Psoas muscle (tissue), 7 donors: ENCODE measurements at regions not wholly inside any gene's neighbourhood (a gene's known extent, or its start where the extent isn't known, plus 50 kb on each side); places are given as distances from the start of the nearest gene placed in this dataset.

Source experiments
- ATAC-seq, 4 donors: fragments of 200-7000 bp; cut with Tn5 transposase; one replicate each; pipeline ENCODE4 v1.9.1; 2020; ENCODE audit warnings: moderate library complexity in 3 of 4, mild to moderate bottlenecking in 2 of 4
- DNase-seq, 2 donors: peaks; one replicate each; pipeline ENCODE4 v3.0.0-alpha.2; 2020
- H3K27ac ChIP-seq: fragments of 200-600 bp; one replicate; pipeline ENCODE4 v1.8.0; 2022
- H3K27me3 ChIP-seq, 3 donors: fragments of 200-600 bp in 1 of 3; one replicate each; pipeline versions ENCODE4 v1.6.1 to v1.8.0; 2013 to 2022; ENCODE audit warnings: low read length in 2 of 3, mild to moderate bottlenecking in 2 of 3, moderate library complexity in 1 of 3; ENCODE audit not compliant: insufficient read depth in 3 of 3
- H3K36me3 ChIP-seq, 2 donors: fragments of 200-600 bp in 1 of 2; one replicate each; pipeline versions ENCODE4 v1.6.1 to v1.8.0; 2013 to 2022; ENCODE audit warnings: low read depth in 1 of 2, mild to moderate bottlenecking in 1 of 2, moderate library complexity in 1 of 2; ENCODE audit not compliant: insufficient read depth in 1 of 2
- H3K4me1 ChIP-seq: fragments of 200-600 bp; one replicate; pipeline ENCODE4 v1.8.0; 2022
- H3K4me3 ChIP-seq: fragments of 200-600 bp; one replicate; pipeline ENCODE4 v1.8.0; 2022; ENCODE audit warnings: mild to moderate bottlenecking
- H3K9me3 ChIP-seq: fragments of 200-600 bp; one replicate; pipeline ENCODE4 v1.8.0; 2022
- WGBS, 3 donors: extraction: QIAGEN DNeasy Blood & Tissue Kit; methylation state at CpG; one replicate each; pipeline versions ENCODE4 v1.1.6 to v1.1.7; 2013; 5-methylcytosine and 5-hydroxymethylcytosine counted together
- intact Hi-C, 2 donors: fragments of 100-400 bp; cut with DNase I; formaldehyde crosslinking; loops; one replicate each; pipeline versions ENCODE4 v1.11.0 to v1.14.2; 2022
- TF ChIP-seq, protein P1 (sequence below): fragments of 200-600 bp; IDR thresholded peaks from one replicate; pipeline ENCODE4 v1.8.0; 2022; ENCODE audit warnings: antibody characterized with exemption
- donor health status: healthy with polysubstance abuse.
- donor health status: DM: no; HTN: no; CAD: no; lungs with moderate emphysema.
- donor health status: Bipolar disorder and iron deficiency.
- donor health status: healthy.
- donor health status: DM: yes; HTN: yes; CAD: no.
- donor health status: DM: no; HTN: no; CAD: no.
- donor health status: DM: yes; HTN: yes; CAD: no.

GRCh38 chr6:71446057-71446456, 157.4 kb downstream of the OGFRL1 start:
- TF ChIP-seq, protein P1, sequence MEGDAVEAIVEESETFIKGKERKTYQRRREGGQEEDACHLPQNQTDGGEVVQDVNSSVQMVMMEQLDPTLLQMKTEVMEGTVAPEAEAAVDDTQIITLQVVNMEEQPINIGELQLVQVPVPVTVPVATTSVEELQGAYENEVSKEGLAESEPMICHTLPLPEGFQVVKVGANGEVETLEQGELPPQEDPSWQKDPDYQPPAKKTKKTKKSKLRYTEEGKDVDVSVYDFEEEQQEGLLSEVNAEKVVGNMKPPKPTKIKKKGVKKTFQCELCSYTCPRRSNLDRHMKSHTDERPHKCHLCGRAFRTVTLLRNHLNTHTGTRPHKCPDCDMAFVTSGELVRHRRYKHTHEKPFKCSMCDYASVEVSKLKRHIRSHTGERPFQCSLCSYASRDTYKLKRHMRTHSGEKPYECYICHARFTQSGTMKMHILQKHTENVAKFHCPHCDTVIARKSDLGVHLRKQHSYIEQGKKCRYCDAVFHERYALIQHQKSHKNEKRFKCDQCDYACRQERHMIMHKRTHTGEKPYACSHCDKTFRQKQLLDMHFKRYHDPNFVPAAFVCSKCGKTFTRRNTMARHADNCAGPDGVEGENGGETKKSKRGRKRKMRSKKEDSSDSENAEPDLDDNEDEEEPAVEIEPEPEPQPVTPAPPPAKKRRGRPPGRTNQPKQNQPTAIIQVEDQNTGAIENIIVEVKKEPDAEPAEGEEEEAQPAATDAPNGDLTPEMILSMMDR, result no peak
- H3K27ac ChIP-seq, result no peak overlapping the region
- no peaks in the 10 kb centered on the region for H3K36me3 ChIP-seq
- H3K4me1 ChIP-seq, result no peaks in the 10 kb centered on the region
- H3K9me3 ChIP-seq, result no peaks in the 10 kb centered on the region
- no peak for DNase-seq
- intact Hi-C loops, result no loop called here
- no peak overlapping the region for H3K4me3 ChIP-seq
- no peaks in the 10 kb centered on the region for H3K27me3 ChIP-seq
- WGBS, 3 donors, result 43 to 45% (median 45%) methylated on average over 2 of the region's 2 CpGs
- no peak for ATAC-seq

DNA sequence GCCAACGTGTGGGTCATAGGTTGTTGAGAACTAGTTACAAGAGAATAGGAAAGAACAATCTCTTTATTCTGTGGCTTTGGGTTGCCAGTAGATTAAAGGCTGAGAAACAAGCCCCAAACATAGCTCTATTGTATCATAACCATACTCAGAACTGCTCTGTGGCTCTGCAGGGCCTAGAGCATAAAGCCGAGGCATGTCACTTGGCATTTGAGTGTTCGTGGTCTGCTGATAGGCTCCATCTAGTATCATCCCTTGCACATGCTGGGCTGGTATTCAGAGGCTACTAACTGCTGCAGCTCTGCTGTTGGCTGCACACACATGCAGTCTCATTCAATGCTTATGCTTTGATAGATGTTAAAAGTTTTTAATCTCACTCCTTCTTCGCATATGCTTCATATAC, 157.9 kb downstream of the OGFRL1 start:
- 51 to 69% (median 53%) methylated on average over 4 of the region's 4 CpGs for WGBS, 3 donors
- TF ChIP-seq, protein P1, result no peak
- H3K27me3 ChIP-seq, result no peaks in the 10 kb centered on the region
- no peaks in the 10 kb centered on the region for H3K4me1 ChIP-seq
- DNase-seq, result no peak
- H3K27ac ChIP-seq, result no peak overlapping the region
- intact Hi-C loops, result no loop called here
- ATAC-seq, result no peak
- no peaks in the 10 kb centered on the region for H3K36me3 ChIP-seq
- no peak overlapping the region for H3K4me3 ChIP-seq
- H3K9me3 ChIP-seq, result no peaks in the 10 kb centered on the region

DNA sequence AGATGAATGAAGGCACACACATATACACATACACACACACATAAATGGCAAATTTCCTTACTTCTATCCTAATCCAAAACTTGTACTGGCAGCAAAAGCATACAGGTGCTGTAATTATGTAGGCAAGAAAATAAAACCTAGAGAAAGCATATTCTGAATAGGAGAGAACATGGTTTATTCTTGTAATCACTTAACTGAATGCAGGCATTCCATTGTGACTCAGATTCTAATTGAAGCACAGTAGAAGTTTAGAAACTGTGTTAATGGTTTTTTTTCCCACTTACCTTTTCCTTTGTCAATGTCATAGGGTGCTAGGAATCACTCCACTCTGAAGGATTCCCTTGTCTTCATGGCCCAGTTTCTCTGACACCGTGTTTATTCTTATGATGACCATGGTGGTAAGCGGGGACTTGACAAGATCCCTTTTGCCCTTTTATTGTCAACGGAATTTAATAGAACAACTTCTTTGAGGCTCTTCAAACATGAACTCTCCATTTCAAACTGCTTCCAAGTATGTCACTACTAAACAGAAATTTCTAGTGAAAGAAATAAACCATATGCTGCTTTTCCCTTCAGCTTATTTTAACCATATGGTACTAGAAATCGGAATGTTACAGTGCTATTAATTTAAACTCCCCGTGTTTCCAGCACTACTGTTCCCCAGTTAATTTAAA, 164.2 kb downstream of the OGFRL1 start:
- H3K4me3 ChIP-seq, result no peak overlapping the region
- 51 to 67% (median 58%) methylated on average over 5 of the region's 5 CpGs for WGBS, 3 donors
- intact Hi-C loops, result no loop called here
- H3K36me3 ChIP-seq, result no peaks in the 10 kb centered on the region
- DNase-seq (no peak), ATAC-seq (no peak)
- no peaks in the 10 kb centered on the region for H3K4me1 ChIP-seq
- H3K9me3 ChIP-seq, result no peaks in the 10 kb centered on the region
- TF ChIP-seq, protein P1, result no peak
- H3K27me3 ChIP-seq, result no peaks in the 10 kb centered on the region
- no peak overlapping the region for H3K27ac ChIP-seq

DNA sequence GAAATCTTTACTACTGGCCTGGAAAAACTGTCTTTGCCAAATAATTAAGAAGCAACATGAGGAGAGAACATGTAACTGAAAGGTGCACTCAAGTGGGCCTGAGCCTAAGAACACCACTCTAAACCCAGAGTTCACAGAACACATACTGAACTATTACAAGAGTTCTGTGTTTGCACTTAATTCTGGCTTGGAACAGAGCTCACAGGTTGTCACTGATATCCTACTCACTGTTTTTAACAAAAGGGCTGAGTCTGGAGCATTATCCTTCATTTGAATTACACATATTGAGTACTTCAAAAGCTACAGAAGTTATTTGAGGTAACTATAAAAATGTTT, 164.7 kb downstream of the OGFRL1 start:
- H3K36me3 ChIP-seq, result no peaks in the 10 kb centered on the region
- intact Hi-C loops, result no loop called here
- no peaks in the 10 kb centered on the region for H3K9me3 ChIP-seq
- ATAC-seq (no peak), DNase-seq (no peak)
- no peaks in the 10 kb centered on the region for H3K4me1 ChIP-seq
- H3K27me3 ChIP-seq, result no peaks in the 10 kb centered on the region
- H3K27ac ChIP-seq, result no peak overlapping the region
- no peak overlapping the region for H3K4me3 ChIP-seq
- TF ChIP-seq, protein P1, result no peak

GRCh38 chr6:71454056-71454455, 165.4 kb downstream of the OGFRL1 start:
- ATAC-seq (no peak), DNase-seq (no peak)
- TF ChIP-seq, protein P1, result no peak
- no peaks in the 10 kb centered on the region for H3K9me3 ChIP-seq
- intact Hi-C loops, result no loop called here
- no peaks in the 10 kb centered on the region for H3K36me3 ChIP-seq
- H3K27me3 ChIP-seq, result no peaks in the 10 kb centered on the region
- H3K27ac ChIP-seq, result no peak overlapping the region
- H3K4me3 ChIP-seq, result no peak overlapping the region
- WGBS, 3 donors, result 19 to 31% (median 26%) methylated on average over 1 of the region's 1 CpG
- no peaks in the 10 kb centered on the region for H3K4me1 ChIP-seq
